ENCODE measurements at regions not wholly inside any gene's neighbourhood (a gene's known extent, or its start where the extent isn't known, plus 50 kb on each side); places are given as distances from the start of the nearest gene placed in this dataset.

DNA sequence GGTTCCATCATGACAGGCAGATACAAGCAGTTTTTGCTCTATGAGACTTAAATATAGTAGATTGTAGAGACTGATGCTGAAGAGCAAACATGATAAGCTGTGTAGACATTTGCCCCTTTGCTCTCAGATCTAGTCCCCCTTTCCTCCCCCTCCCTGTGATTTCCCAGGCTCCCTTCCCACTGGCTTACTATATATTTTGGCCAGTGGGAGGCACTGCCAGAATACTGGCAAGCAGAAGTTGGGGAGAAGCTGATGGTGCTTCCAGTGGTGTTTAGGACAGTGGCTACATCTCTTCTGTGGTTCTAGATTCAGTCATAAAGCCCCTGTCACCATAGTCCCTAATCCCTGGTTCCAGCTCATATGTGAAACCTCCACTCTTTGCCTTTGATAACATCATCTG, 156.1 kb upstream of the STEAP4 start:
- TF ChIP-seq, protein P1, sequence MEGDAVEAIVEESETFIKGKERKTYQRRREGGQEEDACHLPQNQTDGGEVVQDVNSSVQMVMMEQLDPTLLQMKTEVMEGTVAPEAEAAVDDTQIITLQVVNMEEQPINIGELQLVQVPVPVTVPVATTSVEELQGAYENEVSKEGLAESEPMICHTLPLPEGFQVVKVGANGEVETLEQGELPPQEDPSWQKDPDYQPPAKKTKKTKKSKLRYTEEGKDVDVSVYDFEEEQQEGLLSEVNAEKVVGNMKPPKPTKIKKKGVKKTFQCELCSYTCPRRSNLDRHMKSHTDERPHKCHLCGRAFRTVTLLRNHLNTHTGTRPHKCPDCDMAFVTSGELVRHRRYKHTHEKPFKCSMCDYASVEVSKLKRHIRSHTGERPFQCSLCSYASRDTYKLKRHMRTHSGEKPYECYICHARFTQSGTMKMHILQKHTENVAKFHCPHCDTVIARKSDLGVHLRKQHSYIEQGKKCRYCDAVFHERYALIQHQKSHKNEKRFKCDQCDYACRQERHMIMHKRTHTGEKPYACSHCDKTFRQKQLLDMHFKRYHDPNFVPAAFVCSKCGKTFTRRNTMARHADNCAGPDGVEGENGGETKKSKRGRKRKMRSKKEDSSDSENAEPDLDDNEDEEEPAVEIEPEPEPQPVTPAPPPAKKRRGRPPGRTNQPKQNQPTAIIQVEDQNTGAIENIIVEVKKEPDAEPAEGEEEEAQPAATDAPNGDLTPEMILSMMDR (conservative IDR thresholded peaks at IDR 0.05; ENCODE audit: low read depth, low read length): no peak
- no peak overlapping the region for H3K4me3 ChIP-seq (ENCODE audit: low read length)
- DNase-seq (ENCODE audit: low read depth): no peak

DNA sequence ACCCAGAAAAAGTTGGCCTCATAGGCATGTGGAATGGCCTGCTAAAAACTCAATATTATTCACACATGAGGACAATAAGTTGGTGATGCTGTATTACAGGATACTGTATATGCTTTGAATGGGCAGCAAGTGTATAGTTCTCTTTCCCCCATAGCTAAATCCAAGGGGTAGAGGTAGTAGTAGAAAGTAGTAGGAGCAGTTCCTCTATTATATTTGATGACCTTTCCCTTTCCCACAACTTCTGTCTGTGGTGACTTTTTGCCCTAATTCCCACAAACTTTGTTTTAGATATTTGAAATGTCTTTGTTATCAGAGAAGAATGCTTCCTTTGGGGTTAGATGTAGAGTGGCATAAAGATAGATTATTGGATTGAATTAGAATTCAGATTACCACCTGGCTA, 154.0 kb upstream of the STEAP4 start:
- DNase-seq (ENCODE audit: low read depth): no peak
- TF ChIP-seq, protein P1 (conservative IDR thresholded peaks at IDR 0.05; ENCODE audit: low read depth, low read length): no peak
- H3K4me3 ChIP-seq (ENCODE audit: low read length): no peak overlapping the region

- TF ChIP-seq, protein P1 (conservative IDR thresholded peaks at IDR 0.05; ENCODE audit: low read depth, low read length): no peak
- no peak for DNase-seq (ENCODE audit: low read depth)
- H3K4me3 ChIP-seq (ENCODE audit: low read length): no peak overlapping the region
These were observed 152.3 kb upstream of the STEAP4 start for GRCh38 chr7:88458946-88459345.

DNA sequence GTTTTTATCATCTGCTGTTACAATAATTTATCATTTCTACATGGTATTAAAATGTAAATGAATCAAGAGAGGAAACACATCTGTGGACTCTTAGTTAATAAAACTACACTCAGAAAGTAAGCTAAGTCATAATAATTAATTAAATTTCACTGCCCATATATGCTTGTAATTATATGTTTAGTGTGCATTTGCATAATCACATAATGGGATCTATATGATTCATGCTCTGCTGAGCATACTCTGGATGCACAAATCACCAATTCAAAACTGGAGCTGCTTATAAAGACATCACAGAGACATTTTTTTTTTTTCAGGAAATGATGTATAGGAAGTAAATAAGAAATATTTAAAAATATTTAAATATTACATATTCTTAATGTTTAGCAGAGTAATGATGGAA, 151.6 kb upstream of the STEAP4 start:
- no peak overlapping the region for H3K4me3 ChIP-seq (ENCODE audit: low read length)
- DNase-seq (ENCODE audit: low read depth): no peak
- TF ChIP-seq, protein P1 (conservative IDR thresholded peaks at IDR 0.05; ENCODE audit: low read depth, low read length): no peak

DNA sequence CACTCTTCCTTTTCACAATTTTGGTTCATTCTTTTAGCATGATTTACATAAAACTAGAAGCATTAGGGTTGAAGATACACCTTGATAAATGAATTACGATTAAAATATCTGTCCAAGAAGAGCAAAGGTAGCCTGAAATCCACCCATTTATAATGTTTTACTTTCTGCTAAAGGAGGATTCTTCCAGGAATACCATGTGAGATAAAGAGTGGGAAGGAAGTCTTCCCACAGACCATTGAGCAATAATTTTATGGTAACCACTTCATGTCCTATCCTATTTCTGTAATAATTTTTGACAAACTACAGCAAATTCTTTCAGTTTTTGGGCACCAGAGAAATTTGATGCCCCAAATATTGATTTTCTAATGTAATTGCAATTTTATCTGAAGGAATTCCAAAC, 150.6 kb upstream of the STEAP4 start:
- DNase-seq (ENCODE audit: low read depth): no peak
- no peak overlapping the region for H3K4me3 ChIP-seq (ENCODE audit: low read length)
- TF ChIP-seq, protein P1 (conservative IDR thresholded peaks at IDR 0.05; ENCODE audit: low read depth, low read length): no peak

DNA sequence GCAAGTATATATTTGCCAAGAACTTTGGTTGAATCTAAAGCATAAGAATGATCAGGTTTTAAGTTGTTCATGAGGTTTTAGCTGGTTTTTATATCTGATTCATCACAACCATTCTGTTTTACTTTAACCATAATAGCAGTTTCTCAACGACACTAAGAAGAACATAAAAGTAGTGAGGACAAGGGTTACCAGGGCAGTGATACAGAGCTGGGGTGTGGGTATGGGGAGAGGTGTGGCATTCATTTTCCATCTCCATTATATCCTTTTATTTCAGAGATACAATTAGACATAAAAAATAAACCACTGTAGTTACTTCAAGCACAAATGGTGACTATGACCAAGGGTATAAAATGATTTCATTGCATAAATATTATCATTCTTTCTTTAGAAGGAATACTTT, 149.8 kb upstream of the STEAP4 start:
- TF ChIP-seq, protein P1 (conservative IDR thresholded peaks at IDR 0.05; ENCODE audit: low read depth, low read length): no peak
- no peak overlapping the region for H3K4me3 ChIP-seq (ENCODE audit: low read length)
- no peak for DNase-seq (ENCODE audit: low read depth)

DNA sequence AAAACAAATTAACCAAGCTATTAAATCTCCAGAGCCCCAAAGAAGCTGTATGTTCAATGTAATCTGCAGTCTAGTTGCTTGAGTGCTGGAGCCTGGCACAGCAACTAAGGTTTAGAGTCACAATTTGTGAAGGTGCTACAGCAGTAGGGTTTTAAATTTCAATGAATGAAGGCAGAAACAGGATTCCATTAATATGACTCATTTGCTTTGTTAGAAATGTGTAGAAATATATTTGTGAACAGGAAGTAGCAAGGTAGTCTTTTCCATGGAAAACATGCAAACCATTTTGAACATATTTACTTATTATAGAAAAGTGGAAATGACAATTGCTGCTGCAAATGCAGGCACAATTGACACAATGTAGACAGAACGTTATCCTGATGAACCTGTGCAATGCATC, 149.0 kb upstream of the STEAP4 start:
- TF ChIP-seq, protein P1 (conservative IDR thresholded peaks at IDR 0.05; ENCODE audit: low read depth, low read length): no peak
- DNase-seq (ENCODE audit: low read depth): peak; percentile 46
- no peak overlapping the region for H3K4me3 ChIP-seq (ENCODE audit: low read length)

Measured in retinal pigment epithelial cell (primary cell).